H9 (cell line): ENCODE measurements at regions not wholly inside any gene's neighbourhood (a gene's known extent, or its start where the extent isn't known, plus 50 kb on each side); places are given as distances from the start of the nearest gene placed in this dataset.

Experiments
- DNase-seq: peaks from one replicate; pipeline ENCODE4 v3.0.0-alpha.2; 2017
- H2AFZ ChIP-seq: one replicate; pipeline ENCODE4 v1.6.1; 2013; ENCODE audit warnings: mild to moderate bottlenecking, low read length, control low read depth, moderate library complexity
- H2AK5ac ChIP-seq: 2 replicates; pipeline ENCODE4 v1.6.1; 2013; ENCODE audit warnings: low read length, control low read depth, mixed read lengths; ENCODE audit not compliant: insufficient read length
- H2BK120ac ChIP-seq: one replicate; pipeline ENCODE4 v1.6.1; 2013; ENCODE audit warnings: low read depth, mild to moderate bottlenecking, low read length, control low read depth, inconsistent platforms; ENCODE audit not compliant: poor library complexity, severe bottlenecking
- H2BK12ac ChIP-seq: 2 replicates; pipeline ENCODE4 v1.6.1; 2013; ENCODE audit warnings: low read length, control low read depth, mixed read lengths, low read depth; ENCODE audit not compliant: insufficient read length
- H2BK15ac ChIP-seq: 2 replicates; pipeline ENCODE4 v1.6.1; 2013; ENCODE audit warnings: low read depth, low read length, control low read depth
- H2BK20ac ChIP-seq: one replicate; pipeline ENCODE4 v1.6.1; 2013; ENCODE audit warnings: low read depth, mild to moderate bottlenecking, low read length, control low read depth, inconsistent platforms; ENCODE audit not compliant: poor library complexity, severe bottlenecking
- H2BK5ac ChIP-seq: 2 replicates; pipeline ENCODE4 v1.6.1; 2013; ENCODE audit warnings: low read length, control low read depth, mixed read lengths; ENCODE audit not compliant: insufficient read length
- H3K14ac ChIP-seq: 2 replicates; pipeline ENCODE4 v1.6.1; 2013; ENCODE audit warnings: low read length, control low read depth; ENCODE audit not compliant: insufficient read depth
- H3K18ac ChIP-seq: 2 replicates; pipeline ENCODE4 v1.6.1; 2013; ENCODE audit warnings: low read depth, mild to moderate bottlenecking, mixed read lengths, low read length, control low read depth; ENCODE audit not compliant: insufficient read length
- H3K23ac ChIP-seq: 2 replicates; pipeline ENCODE4 v1.6.1; 2013; ENCODE audit warnings: low read length, control low read depth, mixed read lengths, low read depth; ENCODE audit not compliant: insufficient read length
- H3K23me2 ChIP-seq: 2 replicates; pipeline ENCODE4 v1.6.1; 2013; ENCODE audit warnings: low read depth, mild to moderate bottlenecking, mixed read lengths, low read length, control low read depth; ENCODE audit not compliant: insufficient read length, poor library complexity, severe bottlenecking
- H3K27ac ChIP-seq: 2 replicates; pipeline ENCODE4 v1.5.1; 2013; ENCODE audit warnings: low read length, control low read depth, mixed read lengths, low read depth; ENCODE audit not compliant: insufficient read length
- H3K27me3 ChIP-seq: 2 replicates; pipeline ENCODE4 v1.6.1; 2013; ENCODE audit warnings: low read length, control low read depth, inconsistent platforms; ENCODE audit not compliant: insufficient read depth
- H3K4ac ChIP-seq: 2 replicates; pipeline ENCODE4 v1.6.1; 2013; ENCODE audit warnings: low read depth, mild to moderate bottlenecking, control low read depth, inconsistent platforms, low read length, moderate library complexity
- H3K4me1 ChIP-seq: 2 replicates; pipeline ENCODE4 v1.6.1; 2013; ENCODE audit warnings: low read length, control low read depth, inconsistent platforms; ENCODE audit not compliant: insufficient read depth
- H3K4me2 ChIP-seq: 2 replicates; pipeline ENCODE4 v1.6.1; 2013; ENCODE audit warnings: low read length, control low read depth, mixed read lengths; ENCODE audit not compliant: insufficient read length, insufficient read depth
- H3K56ac ChIP-seq: 2 replicates; pipeline ENCODE4 v1.6.1; 2013; ENCODE audit warnings: low read depth, mild to moderate bottlenecking, mixed read lengths, low read length, control low read depth; ENCODE audit not compliant: insufficient read length
- H3K79me1 ChIP-seq: 2 replicates; pipeline ENCODE4 v1.6.1; 2013; ENCODE audit warnings: low read depth, mild to moderate bottlenecking, moderate library complexity, low read length, control low read depth, inconsistent platforms; ENCODE audit not compliant: insufficient read depth, poor library complexity, severe bottlenecking
- H3K79me2 ChIP-seq: 2 replicates; pipeline ENCODE4 v1.6.1; 2013; ENCODE audit warnings: low read length, control low read depth, inconsistent platforms; ENCODE audit not compliant: insufficient read depth
- H3K9ac ChIP-seq: 2 replicates; pipeline ENCODE4 v1.6.1; 2013; ENCODE audit warnings: low read length, control low read depth, mixed read lengths; ENCODE audit not compliant: insufficient read length; ENCODE audit errors: extremely low read depth
- H3K9me3 ChIP-seq: one replicate; pipeline ENCODE4 v1.6.1; 2013; ENCODE audit warnings: low read depth, low read length, inconsistent platforms; ENCODE audit not compliant: control insufficient read depth
- H3T11ph ChIP-seq: one replicate; pipeline ENCODE4 v1.6.1; 2013; ENCODE audit warnings: mild to moderate bottlenecking, low read length, control low read depth, inconsistent platforms
- H4K20me1 ChIP-seq: one replicate; pipeline ENCODE4 v1.6.1; 2013; ENCODE audit not compliant: control insufficient read depth, insufficient read length, insufficient read depth
- H4K5ac ChIP-seq: 2 replicates; pipeline ENCODE4 v1.6.1; 2013; ENCODE audit warnings: low read depth, mild to moderate bottlenecking, mixed read lengths, low read length, control low read depth; ENCODE audit not compliant: insufficient read length
- H4K8ac ChIP-seq: replicated peaks from 2 replicates; pipeline ENCODE4 v1.6.1; 2013; ENCODE audit warnings: low read length, control low read depth, mixed read lengths, low read depth; ENCODE audit not compliant: insufficient read length
- H4K91ac ChIP-seq: 2 replicates; pipeline ENCODE4 v1.6.1; 2013; ENCODE audit warnings: low read depth, mild to moderate bottlenecking, moderate library complexity, mixed read lengths, low read length, control low read depth; ENCODE audit not compliant: insufficient read length
- H3K27ac Mint-ChIP-seq, 3 experiments: 2 replicates in 2 of 3; 3 replicates in 1 of 3; pipeline ENCODE4 v1.8.0; 2020 to 2021; ENCODE audit warnings: mixed read lengths in 3 of 3, mild to moderate bottlenecking in 1 of 3, moderate library complexity in 1 of 3
- H3K27me3 Mint-ChIP-seq: 2 replicates; pipeline ENCODE4 v1.8.0; 2021; ENCODE audit warnings: low read depth, mild to moderate bottlenecking, moderate library complexity, mixed read lengths
- H3K36me3 Mint-ChIP-seq, 3 experiments: 2 replicates in 2 of 3; 3 replicates in 1 of 3; pipeline ENCODE4 v1.8.0; 2020 to 2021; ENCODE audit warnings: low read depth in 3 of 3, mixed read lengths in 3 of 3; ENCODE audit not compliant: insufficient read depth in 1 of 3
- H3K4me1 Mint-ChIP-seq, 2 experiments: 2 replicates each; pipeline ENCODE4 v1.8.0; 2020; ENCODE audit warnings: mixed read lengths in 2 of 2
- H3K4me3 Mint-ChIP-seq, 2 experiments: 2 replicates in 1 of 2; 3 replicates in 1 of 2; pipeline ENCODE4 v1.8.0; 2020 to 2021; ENCODE audit warnings: mild to moderate bottlenecking in 2 of 2, mixed read lengths in 2 of 2, moderate library complexity in 1 of 2
- H3K9me3 Mint-ChIP-seq, 2 experiments: 2 replicates in 1 of 2; 3 replicates in 1 of 2; pipeline ENCODE4 v1.8.0; 2020; ENCODE audit warnings: mild to moderate bottlenecking in 2 of 2, mixed read lengths in 2 of 2, moderate library complexity in 1 of 2
- WGBS: extraction: QIAGEN DNeasy Blood & Tissue Kit; methylation state at CpG from one replicate; pipeline ENCODE4 v1.1.7; 2013; ENCODE audit warnings: missing lambda C conversion rate, low lambda C conversion rate, mixed read lengths; ENCODE audit not compliant: insufficient read length; ENCODE audit errors: extremely low coverage; 5-methylcytosine and 5-hydroxymethylcytosine counted together
- TF ChIP-seq, protein P1 (sequence below): fragments of 200-600 bp; sonication (generic); conservative IDR thresholded peaks from 3 replicates; pipeline ENCODE4 v1.8.0; 2021; ENCODE audit warnings: antibody characterized with exemption, mild to moderate bottlenecking

DNA sequence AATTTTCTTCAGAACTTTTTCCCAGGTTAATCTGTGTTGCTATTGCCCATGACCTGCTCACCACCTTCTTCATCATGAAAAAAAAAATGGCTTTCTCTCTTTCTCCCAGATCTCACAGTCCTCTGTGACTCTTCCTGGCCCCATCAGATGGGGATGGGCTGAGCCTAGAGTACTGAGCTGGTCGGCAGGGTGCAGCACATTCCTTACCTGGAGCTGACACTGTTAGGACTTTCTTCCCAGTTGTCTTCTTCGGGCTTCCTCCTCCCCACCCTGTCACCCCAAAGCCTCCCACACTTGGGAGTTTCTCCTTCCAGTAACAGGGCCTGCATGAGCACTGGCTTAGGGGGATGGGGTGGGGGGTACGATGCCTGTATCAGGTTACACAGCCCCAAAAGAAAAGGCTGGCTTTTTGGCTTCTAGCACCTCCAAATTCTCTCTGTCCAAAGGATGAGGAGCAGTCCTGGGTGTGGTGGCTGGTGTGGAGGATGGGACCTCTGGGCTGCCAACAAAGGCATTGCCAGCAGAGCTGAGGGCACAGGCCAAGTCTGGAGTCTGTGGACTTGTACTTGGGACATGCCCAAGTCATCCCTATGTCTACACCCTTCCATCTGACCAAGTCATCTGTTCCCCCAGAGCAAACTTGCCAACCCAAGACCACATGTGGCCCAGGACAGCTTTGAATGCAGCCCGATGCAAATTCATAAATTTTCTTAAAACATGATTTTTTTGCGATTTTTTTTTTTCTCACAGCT is 68.0 kb upstream of the HSPA9 start:
- H3K23ac ChIP-seq, result no peak overlapping the region
- Mint-ChIP-seq H3K4me3 (no peak overlapping the region), H3K27ac (no peak overlapping the region), H3K27me3 (no peaks in the 10 kb centered on the region; the same call in 1 of the 2 replicates), H3K9me3 (no peaks in the 10 kb centered on the region; a peak in 1 of 5 replicates), H3K4me1 (peaks cover 42 to 55% of the 10 kb centered on the region in 2 experiments), H3K36me3 (no peaks in the 10 kb centered on the region)
- no peak overlapping the region for H3K4ac ChIP-seq
- no peaks in the 10 kb centered on the region; the same call in 1 of the 2 replicates for H3K4me1 ChIP-seq
- no peak overlapping the region for H2AFZ ChIP-seq
- no peak overlapping the region for H3K27ac ChIP-seq
- TF ChIP-seq, protein P1, sequence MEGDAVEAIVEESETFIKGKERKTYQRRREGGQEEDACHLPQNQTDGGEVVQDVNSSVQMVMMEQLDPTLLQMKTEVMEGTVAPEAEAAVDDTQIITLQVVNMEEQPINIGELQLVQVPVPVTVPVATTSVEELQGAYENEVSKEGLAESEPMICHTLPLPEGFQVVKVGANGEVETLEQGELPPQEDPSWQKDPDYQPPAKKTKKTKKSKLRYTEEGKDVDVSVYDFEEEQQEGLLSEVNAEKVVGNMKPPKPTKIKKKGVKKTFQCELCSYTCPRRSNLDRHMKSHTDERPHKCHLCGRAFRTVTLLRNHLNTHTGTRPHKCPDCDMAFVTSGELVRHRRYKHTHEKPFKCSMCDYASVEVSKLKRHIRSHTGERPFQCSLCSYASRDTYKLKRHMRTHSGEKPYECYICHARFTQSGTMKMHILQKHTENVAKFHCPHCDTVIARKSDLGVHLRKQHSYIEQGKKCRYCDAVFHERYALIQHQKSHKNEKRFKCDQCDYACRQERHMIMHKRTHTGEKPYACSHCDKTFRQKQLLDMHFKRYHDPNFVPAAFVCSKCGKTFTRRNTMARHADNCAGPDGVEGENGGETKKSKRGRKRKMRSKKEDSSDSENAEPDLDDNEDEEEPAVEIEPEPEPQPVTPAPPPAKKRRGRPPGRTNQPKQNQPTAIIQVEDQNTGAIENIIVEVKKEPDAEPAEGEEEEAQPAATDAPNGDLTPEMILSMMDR, result 0 out of 3 replicates have a peak, but pooled peaks have one; percentile 13
- H4K8ac ChIP-seq, result no peak overlapping the region
- no peak overlapping the region for H4K91ac ChIP-seq
- no peaks in the 10 kb centered on the region for H4K20me1 ChIP-seq
- no peak overlapping the region for H2AK5ac ChIP-seq
- H3K79me1 ChIP-seq, result no peaks in the 10 kb centered on the region
- H3K18ac ChIP-seq, result no peak overlapping the region
- H4K5ac ChIP-seq, result no peak overlapping the region
- H3K23me2 ChIP-seq, result no peaks in the 10 kb centered on the region
- H2BK120ac ChIP-seq, result no peak overlapping the region
- no peak overlapping the region for H3K9ac ChIP-seq
- no peak for DNase-seq
- H3K9me3 ChIP-seq, result no peaks in the 10 kb centered on the region
- H2BK15ac ChIP-seq, result no peak overlapping the region
- no peaks in the 10 kb centered on the region for H3K79me2 ChIP-seq
- H2BK12ac ChIP-seq, result no peak overlapping the region
- H3K27me3 ChIP-seq, result no peaks in the 10 kb centered on the region
- H3K56ac ChIP-seq, result no peak overlapping the region
- no peak overlapping the region for H3T11ph ChIP-seq
- H2BK20ac ChIP-seq, result no peak overlapping the region
- no CpG with 5 or more reads among the region's 5 CpGs for WGBS
- H3K4me2 ChIP-seq, result no peak overlapping the region
- no peak overlapping the region for H2BK5ac ChIP-seq
- H3K14ac ChIP-seq, result no peak overlapping the region
